ENCODE measurements at regions not wholly inside any gene's neighbourhood (a gene's known extent, or its start where the extent isn't known, plus 50 kb on each side); places are given as distances from the start of the nearest gene placed in this dataset.

- TF ChIP-seq CTCF (IDR thresholded peaks at IDR 0.05) (no peak), POLR2AphosphoS5 (IDR thresholded peaks at IDR 0.05) (no peak), POLR2A (IDR thresholded peaks at IDR 0.05) (no peak)
These were observed 533.6 kb downstream of the INHBA start for GRCh38 chr7:41169317-41169716.

Measured in breast epithelium (tissue), 3 donors.